GM12892 (cell line): ENCODE measurements at regions not wholly inside any gene's neighbourhood (a gene's known extent, or its start where the extent isn't known, plus 50 kb on each side); places are given as distances from the start of the nearest gene placed in this dataset.

ENCODE experiments used
- POLR2A ChIP-seq: IDR thresholded peaks from 2 replicates; pipeline ENCODE4 v1.6.1; 2011; ENCODE audit warnings: low read depth, low read length, control low read depth
- POLR2AphosphoS5 ChIP-seq: IDR thresholded peaks from 2 replicates; pipeline ENCODE4 v1.6.1; 2011; ENCODE audit warnings: low read depth, low read length, control low read depth
- TAF1 ChIP-seq: IDR thresholded peaks from 2 replicates; pipeline ENCODE4 v1.6.1; 2011; ENCODE audit warnings: low read depth, mild to moderate bottlenecking, control low read depth, low read length, borderline replicate concordance

GRCh38 chr7:48755061-48755555 is 169.2 kb upstream of the CDC14C start:
- TF ChIP-seq POLR2A, result no peak
- no peak for TF ChIP-seq POLR2AphosphoS5
- TF ChIP-seq TAF1, result no peak
